GM20431 (cell line): ENCODE measurements at regions not wholly inside any gene's neighbourhood (a gene's known extent, or its start where the extent isn't known, plus 50 kb on each side); places are given as distances from the start of the nearest gene placed in this dataset.
"Not testable (repeated sequence)": the region's sequence is repeated elsewhere in the genome, so short reads cannot be mapped to it uniquely, and the experiment has no call there.

Experiments used
- in situ Hi-C: fragments of 300-500 bp; cut with MseI, MboI; formaldehyde crosslinking; loops from one replicate; pipeline ENCODE4 v1.15.0; 2020; ENCODE audit warnings: low sequenced_read_pairs; ENCODE audit not compliant: unreplicated experiment

DNA sequence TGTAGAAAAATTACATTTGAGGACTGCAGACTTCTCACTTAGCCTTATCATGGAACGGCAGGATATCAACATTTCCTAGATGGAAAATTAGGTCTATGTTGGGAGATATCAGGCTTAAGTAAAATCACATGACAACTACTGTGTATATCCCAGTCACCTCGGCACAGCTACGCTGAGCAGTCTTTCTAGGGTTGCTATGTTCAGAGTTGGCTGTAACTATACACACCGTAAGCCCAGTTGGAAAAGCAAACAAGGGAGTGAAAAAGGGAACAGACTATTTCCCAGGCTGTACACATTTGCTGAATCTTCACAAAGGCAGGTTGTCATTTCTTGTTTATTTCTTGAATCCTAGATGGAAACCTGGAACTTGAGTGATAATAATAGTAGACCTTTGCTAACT is 80.7 kb upstream of the PTPRK start:
- in situ Hi-C loops = no loop called here

- in situ Hi-C loops = no loop called here
These were observed 80.1 kb upstream of the PTPRK start for GRCh38 chr6:128600397-128600951.

GRCh38 chr6:128599036-128599435 is 78.6 kb upstream of the PTPRK start:
- in situ Hi-C loops = no loop called here

DNA sequence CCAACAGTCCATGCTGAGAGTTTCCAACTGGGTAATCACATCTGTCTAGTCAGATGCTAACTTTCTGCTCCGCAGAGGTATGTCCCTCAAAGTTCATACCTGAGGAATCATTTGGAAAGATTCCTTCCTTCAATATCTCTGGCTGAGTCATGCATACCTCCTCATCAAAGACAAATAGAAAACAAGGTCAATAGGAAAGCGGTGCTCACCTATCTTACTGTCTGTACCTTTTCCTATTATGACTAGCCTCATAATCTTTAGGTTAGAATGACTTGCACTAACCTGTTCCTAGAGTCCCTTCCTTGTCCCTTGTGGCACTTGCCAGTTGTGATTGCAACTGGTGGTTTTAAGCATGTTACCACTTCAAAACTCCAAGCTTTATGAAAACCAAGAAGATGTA is 78.2 kb upstream of the PTPRK start:
- in situ Hi-C loops = no loop called here

- in situ Hi-C loops = no loop called here
These were observed 77.6 kb upstream of the PTPRK start for GRCh38 chr6:128597956-128598355.

DNA sequence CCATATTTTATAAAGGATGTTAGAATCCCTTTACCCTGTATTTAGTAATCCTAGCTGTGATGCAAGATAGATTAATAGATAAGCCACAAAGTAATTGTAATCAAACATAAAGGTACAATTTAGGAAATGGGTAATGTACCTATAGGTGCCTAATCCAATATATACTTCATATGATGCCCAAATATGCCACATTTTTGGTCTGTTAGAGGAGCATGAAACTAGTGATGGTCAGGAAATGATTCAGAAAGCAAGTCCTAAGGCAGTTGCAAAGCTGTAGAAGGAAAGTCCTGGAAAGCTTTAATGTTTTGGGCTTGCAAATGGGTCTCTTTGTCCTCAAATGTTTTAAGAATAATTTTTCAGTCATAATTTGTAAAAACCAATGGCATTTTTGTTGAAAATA is 76.6 kb upstream of the PTPRK start:
- in situ Hi-C loops = no loop called here

DNA sequence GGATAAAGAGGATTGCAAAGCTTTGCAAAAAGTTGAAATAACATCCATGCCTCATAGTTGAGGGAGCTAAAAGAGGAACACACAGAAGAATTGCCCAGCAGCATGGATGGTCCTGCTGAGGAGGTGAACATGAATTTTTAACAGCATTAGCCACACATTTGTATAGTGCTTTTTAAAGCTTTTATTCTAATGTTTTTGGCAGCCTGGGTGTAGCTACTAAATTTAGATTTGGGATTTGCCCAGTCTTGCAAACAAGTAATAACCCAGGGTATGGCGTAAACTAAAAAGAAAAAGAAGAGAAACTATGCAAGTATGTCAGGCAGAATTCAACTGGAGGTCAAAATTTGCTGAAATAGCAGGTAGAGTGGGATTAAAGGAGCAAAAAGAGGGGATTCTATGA is 75.1 kb upstream of the PTPRK start:
- in situ Hi-C loops = no loop called here

GRCh38 chr6:128586095-128586494 is 65.7 kb upstream of the PTPRK start:
- in situ Hi-C loops = no loop called here

- in situ Hi-C loops = no loop called here
These were observed 60.1 kb upstream of the PTPRK start for GRCh38 chr6:128580224-128581110.

DNA sequence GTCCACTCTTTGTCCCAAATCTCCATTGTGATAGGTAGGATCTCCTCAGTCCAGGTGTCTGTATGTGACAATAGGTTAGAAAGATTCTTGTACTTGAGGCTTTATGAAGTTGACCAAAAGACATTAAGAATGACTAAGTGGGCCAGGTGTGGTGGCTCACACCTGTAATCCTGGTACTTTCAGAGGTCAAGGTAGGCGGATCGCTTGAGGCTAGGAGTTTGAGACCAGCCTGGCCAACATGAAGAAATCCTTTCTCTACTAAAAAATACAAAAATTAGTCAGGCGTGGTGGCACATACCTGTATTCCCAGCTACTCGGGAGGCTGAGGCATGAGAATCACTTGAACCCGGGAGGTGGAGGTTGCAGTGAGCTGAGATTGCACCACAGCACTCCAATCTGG is 54.9 kb upstream of the PTPRK start:
- in situ Hi-C loops = not testable (repeated sequence)

GRCh38 chr6:128574402-128574801 is 54.0 kb upstream of the PTPRK start:
- in situ Hi-C loops = no loop called here

DNA sequence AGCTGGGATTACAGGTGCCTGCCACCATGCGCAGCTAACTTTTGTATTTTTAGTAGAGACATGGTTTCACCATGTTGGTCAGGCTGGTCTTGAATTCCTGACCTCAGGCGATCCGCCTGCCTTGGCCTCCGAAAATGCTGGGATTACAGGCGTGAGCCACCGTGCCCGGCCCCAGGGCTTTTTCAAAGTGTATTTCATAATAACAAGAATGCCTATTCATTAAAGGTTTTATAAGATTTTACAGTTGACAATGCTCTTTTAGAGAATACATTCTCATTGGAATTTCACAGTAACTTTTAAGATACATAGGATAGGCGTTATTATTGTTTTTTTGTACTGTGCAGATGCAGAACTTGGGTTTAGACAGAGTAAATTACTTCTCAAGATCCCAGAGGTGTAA is 52.6 kb upstream of the PTPRK start:
- in situ Hi-C loops = no loop called here

GRCh38 chr6:128572294-128572693 is 51.9 kb upstream of the PTPRK start:
- in situ Hi-C loops = no loop called here

DNA sequence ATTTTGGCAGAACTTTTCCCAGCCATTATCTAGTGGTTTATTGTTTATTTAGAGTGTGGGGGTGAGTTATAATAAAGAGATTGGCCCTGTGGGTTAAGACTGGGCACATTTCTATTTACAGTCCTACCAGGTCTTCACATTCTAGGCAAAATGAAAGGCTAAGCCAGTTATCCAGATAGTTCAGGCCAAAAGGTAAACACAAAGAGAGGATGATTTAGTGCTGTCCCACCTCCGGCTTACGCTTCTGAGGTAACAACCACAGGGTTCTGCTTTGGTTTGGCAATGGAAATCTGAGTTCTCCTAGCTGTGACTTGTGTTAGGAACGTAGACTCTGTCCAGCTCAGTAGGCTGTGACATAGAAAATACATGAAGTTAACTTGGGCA is 50.3 kb upstream of the PTPRK start:
- in situ Hi-C loops = no loop called here

DNA sequence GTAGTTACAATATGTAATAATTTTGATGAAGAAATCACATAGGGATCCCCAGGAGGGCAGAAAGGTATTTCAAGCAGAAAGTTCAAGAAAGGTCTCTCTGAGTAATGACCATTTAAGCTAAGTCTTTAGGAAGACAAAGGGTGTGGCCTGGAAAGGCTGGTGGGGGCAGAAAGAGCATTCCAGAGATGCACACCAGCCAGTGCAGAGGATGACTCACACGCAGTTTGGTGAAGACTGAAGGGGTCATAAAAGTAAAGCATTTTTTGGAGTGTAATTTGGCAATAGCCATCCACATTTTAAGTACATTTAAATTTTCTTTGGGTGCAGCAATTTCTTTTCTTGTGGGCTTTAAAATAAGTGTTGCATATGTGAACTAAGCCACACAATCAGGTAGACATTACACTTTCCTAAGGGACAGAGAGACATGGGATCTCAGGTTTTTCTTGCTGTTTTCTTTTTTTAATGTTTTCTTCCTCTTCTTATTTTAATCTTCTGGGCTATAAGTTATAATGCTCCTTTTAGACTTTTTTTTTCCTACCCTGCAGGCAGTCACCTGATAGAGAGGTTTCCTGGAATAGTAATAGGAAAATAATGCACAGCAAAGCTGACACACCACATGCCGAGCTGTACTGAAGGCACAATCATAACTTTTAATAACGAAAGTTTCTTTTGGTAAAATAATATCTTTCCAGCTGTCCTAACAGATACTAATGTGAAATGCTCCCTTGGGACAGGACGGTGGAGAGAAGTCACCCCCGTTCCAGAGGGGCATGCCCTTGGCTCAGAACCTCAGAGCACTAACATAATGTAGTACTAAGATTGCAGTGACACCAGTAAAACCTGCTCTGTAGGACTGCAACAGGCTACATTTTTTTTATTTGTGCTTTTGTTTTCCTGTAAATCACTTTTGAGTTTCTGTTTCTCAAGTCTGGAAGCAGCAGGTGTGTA is 49.6 kb upstream of the PTPRK start:
- in situ Hi-C loops = no loop called here
